ENCODE measurements at regions not wholly inside any gene's neighbourhood (a gene's known extent, or its start where the extent isn't known, plus 50 kb on each side); places are given as distances from the start of the nearest gene placed in this dataset.

- H3K9me2 ChIP-seq (ENCODE audit: insufficient read depth, low read length) = no peaks in the 10 kb centered on the region
- H4K20me1 ChIP-seq (ENCODE audit: insufficient read depth) = no peaks in the 10 kb centered on the region
- H3F3A ChIP-seq (ENCODE audit: insufficient read depth, low read length, poor library complexity, severe bottlenecking) = no peaks in the 10 kb centered on the region
- H3K27me3 ChIP-seq (ENCODE audit: insufficient read depth, low read depth, low read length) = peaks cover 3% of the 10 kb centered on the region
- H3K9me3 ChIP-seq (ENCODE audit: low read length) = no peaks in the 10 kb centered on the region
- H3K4me2 ChIP-seq (ENCODE audit: low read length) = no peak overlapping the region
- TF ChIP-seq, protein P1, sequence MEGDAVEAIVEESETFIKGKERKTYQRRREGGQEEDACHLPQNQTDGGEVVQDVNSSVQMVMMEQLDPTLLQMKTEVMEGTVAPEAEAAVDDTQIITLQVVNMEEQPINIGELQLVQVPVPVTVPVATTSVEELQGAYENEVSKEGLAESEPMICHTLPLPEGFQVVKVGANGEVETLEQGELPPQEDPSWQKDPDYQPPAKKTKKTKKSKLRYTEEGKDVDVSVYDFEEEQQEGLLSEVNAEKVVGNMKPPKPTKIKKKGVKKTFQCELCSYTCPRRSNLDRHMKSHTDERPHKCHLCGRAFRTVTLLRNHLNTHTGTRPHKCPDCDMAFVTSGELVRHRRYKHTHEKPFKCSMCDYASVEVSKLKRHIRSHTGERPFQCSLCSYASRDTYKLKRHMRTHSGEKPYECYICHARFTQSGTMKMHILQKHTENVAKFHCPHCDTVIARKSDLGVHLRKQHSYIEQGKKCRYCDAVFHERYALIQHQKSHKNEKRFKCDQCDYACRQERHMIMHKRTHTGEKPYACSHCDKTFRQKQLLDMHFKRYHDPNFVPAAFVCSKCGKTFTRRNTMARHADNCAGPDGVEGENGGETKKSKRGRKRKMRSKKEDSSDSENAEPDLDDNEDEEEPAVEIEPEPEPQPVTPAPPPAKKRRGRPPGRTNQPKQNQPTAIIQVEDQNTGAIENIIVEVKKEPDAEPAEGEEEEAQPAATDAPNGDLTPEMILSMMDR (IDR thresholded peaks at IDR 0.05; ENCODE audit: poor library complexity, severe bottlenecking) = no peak
- no peak for TF ChIP-seq MXI1 (conservative IDR thresholded peaks at IDR 0.05; ENCODE audit: poor library complexity, severe bottlenecking)
- no peak for TF ChIP-seq POLR2AphosphoS5 (IDR thresholded peaks at IDR 0.05)
- TF ChIP-seq EP300 (conservative IDR thresholded peaks at IDR 0.05; ENCODE audit: poor library complexity, severe bottlenecking) = no peak
- TF ChIP-seq REST (IDR thresholded peaks at IDR 0.05; ENCODE audit: borderline replicate concordance) = no peak
- no peak for TF ChIP-seq EZH2 (IDR thresholded peaks at IDR 0.05; ENCODE audit: borderline replicate concordance, insufficient read depth, low read length, poor library complexity, severe bottlenecking)
- no peak for TF ChIP-seq TAF1 (IDR thresholded peaks at IDR 0.05; ENCODE audit: low read depth)
- no peak for TF ChIP-seq RAD21 (conservative IDR thresholded peaks at IDR 0.05)
- TF ChIP-seq SMC3 (conservative IDR thresholded peaks at IDR 0.05; ENCODE audit: poor library complexity) = no peak
- no peak overlapping the region for H2AFZ ChIP-seq (ENCODE audit: low read depth, low read length)
- no peaks in the 10 kb centered on the region for H3K79me2 ChIP-seq (replicated peaks; ENCODE audit: insufficient read depth, low read length)
- no peak overlapping the region for H3K4me3 ChIP-seq (ENCODE audit: low read length)
- no peak overlapping the region for H3K27ac ChIP-seq (ENCODE audit: low read length)
- H3K36me3 ChIP-seq (ENCODE audit: insufficient read depth, low read length) = no peaks in the 10 kb centered on the region
- H3K9ac ChIP-seq (ENCODE audit: low read length) = no peak overlapping the region
Measured at GRCh38 chr12:24489939-24490338, 459.0 kb downstream of the BCAT1 start.

GRCh38 chr12:24488906-24489619 lies 459.8 kb downstream of the BCAT1 start:
- Histone ChIP-seq H3K27ac (ENCODE audit: low read length) (no peak overlapping the region), H3K27me3 (ENCODE audit: insufficient read depth, low read depth, low read length) (peaks cover 3% of the 10 kb centered on the region), H2AFZ (ENCODE audit: low read depth, low read length) (no peak overlapping the region), H4K20me1 (ENCODE audit: insufficient read depth) (no peaks in the 10 kb centered on the region), H3F3A (ENCODE audit: insufficient read depth, low read length, poor library complexity, severe bottlenecking) (no peaks in the 10 kb centered on the region), H3K79me2 (replicated peaks; ENCODE audit: insufficient read depth, low read length) (no peaks in the 10 kb centered on the region), H3K9me2 (ENCODE audit: insufficient read depth, low read length) (no peaks in the 10 kb centered on the region), H3K9ac (ENCODE audit: low read length) (no peak overlapping the region), H3K36me3 (ENCODE audit: insufficient read depth, low read length) (no peaks in the 10 kb centered on the region), H3K4me3 (ENCODE audit: low read length) (no peak overlapping the region), H3K9me3 (ENCODE audit: low read length) (no peaks in the 10 kb centered on the region), H3K4me2 (ENCODE audit: low read length) (no peak overlapping the region)
- TF ChIP-seq EZH2 (IDR thresholded peaks at IDR 0.05; ENCODE audit: borderline replicate concordance, insufficient read depth, low read length, poor library complexity, severe bottlenecking) (no peak), RAD21 (conservative IDR thresholded peaks at IDR 0.05) (no peak), POLR2AphosphoS5 (IDR thresholded peaks at IDR 0.05) (no peak), MXI1 (conservative IDR thresholded peaks at IDR 0.05; ENCODE audit: poor library complexity, severe bottlenecking) (no peak), SMC3 (conservative IDR thresholded peaks at IDR 0.05; ENCODE audit: poor library complexity) (no peak), EP300 (conservative IDR thresholded peaks at IDR 0.05; ENCODE audit: poor library complexity, severe bottlenecking) (no peak), REST (IDR thresholded peaks at IDR 0.05; ENCODE audit: borderline replicate concordance) (no peak), TAF1 (IDR thresholded peaks at IDR 0.05; ENCODE audit: low read depth) (no peak)
- TF ChIP-seq, protein P1 (IDR thresholded peaks at IDR 0.05; ENCODE audit: poor library complexity, severe bottlenecking) = no peak
